ENCODE measurements at regions not wholly inside any gene's neighbourhood (a gene's known extent, or its start where the extent isn't known, plus 50 kb on each side); places are given as distances from the start of the nearest gene placed in this dataset.

- WGBS, 5 donors, result 50 to 64% (median 58%) methylated on average over 8 to 9 of the region's 9 CpGs
- TF ChIP-seq POLR2AphosphoS5 (IDR thresholded peaks at IDR 0.05), result no peak
- TF ChIP-seq, protein P1, sequence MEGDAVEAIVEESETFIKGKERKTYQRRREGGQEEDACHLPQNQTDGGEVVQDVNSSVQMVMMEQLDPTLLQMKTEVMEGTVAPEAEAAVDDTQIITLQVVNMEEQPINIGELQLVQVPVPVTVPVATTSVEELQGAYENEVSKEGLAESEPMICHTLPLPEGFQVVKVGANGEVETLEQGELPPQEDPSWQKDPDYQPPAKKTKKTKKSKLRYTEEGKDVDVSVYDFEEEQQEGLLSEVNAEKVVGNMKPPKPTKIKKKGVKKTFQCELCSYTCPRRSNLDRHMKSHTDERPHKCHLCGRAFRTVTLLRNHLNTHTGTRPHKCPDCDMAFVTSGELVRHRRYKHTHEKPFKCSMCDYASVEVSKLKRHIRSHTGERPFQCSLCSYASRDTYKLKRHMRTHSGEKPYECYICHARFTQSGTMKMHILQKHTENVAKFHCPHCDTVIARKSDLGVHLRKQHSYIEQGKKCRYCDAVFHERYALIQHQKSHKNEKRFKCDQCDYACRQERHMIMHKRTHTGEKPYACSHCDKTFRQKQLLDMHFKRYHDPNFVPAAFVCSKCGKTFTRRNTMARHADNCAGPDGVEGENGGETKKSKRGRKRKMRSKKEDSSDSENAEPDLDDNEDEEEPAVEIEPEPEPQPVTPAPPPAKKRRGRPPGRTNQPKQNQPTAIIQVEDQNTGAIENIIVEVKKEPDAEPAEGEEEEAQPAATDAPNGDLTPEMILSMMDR (IDR thresholded peaks at IDR 0.05), result no peak
- no peak for TF ChIP-seq POLR2A (IDR thresholded peaks at IDR 0.05)
- intact Hi-C loops (cut with DNase I; ENCODE audit: low total_unique reads), result no loop called here
Measured at GRCh38 chr17:79239205-79239604, 164.6 kb downstream of the ENGASE start.

DNA sequence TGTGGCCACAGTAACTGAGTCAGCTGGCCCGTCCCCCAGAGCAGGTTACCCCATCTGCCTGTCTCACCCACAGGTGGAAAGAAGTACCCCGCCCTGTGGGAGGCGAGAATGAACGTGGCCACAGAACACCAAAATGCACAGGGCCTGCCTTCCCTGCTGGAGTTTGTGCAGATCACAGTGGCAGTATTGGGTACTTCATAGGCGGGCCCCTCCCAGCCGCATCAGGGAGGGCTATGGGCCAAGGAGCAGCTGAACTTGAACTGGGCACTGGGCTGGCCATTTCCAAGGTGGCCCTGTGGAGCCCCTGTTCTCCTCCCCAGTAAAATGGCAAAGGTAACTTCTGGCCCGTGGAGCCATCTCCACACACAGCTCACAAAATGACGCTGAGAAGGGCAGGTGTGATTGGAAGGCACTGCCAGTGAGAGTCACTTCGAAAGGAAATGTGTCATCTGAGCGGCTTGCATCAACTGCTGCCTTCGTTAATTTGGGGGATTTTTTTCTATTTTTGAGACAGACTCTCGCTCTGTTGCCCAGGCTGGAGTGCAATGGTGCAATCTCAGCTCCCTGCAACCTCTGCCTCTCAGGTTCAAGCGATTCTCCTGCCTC is 162.9 kb downstream of the ENGASE start:
- intact Hi-C loops (cut with DNase I; ENCODE audit: low total_unique reads), result no loop called here
- WGBS, 5 donors, result 77 to 86% (median 81%) methylated on average over 13 of the region's 13 CpGs
- H3K4me3 ChIP-seq, result no peak overlapping the region
- DNase-seq, result no peak
- H3K27me3 ChIP-seq, result peaks cover 0 to 47% (median 11%) of the 10 kb centered on the region in 3 donors
- peaks cover 0 to 12% (median 2%) of the 10 kb centered on the region in 4 donors for H3K9me3 ChIP-seq
- no peaks in the 10 kb centered on the region for H3K36me3 ChIP-seq
- H3K27ac ChIP-seq, result no peak overlapping the region
- no peaks in the 10 kb centered on the region for H3K4me1 ChIP-seq
- no peak for TF ChIP-seq POLR2AphosphoS5 (IDR thresholded peaks at IDR 0.05)
- TF ChIP-seq, protein P1 (IDR thresholded peaks at IDR 0.05), result no peak
- TF ChIP-seq POLR2A (IDR thresholded peaks at IDR 0.05), result no peak
- no peak for TF ChIP-seq EP300 (IDR thresholded peaks at IDR 0.05)

More at GRCh38 chr17:79239205-79239604, 164.6 kb downstream of the ENGASE start:
- H3K36me3 ChIP-seq, result no peaks in the 10 kb centered on the region
- no peak overlapping the region for H3K4me3 ChIP-seq
- H3K27me3 ChIP-seq, result peaks cover 0 to 57% (median 11%) of the 10 kb centered on the region in 3 donors
- no peaks in the 10 kb centered on the region for H3K4me1 ChIP-seq
- H3K9me3 ChIP-seq, result peaks cover 0 to 6% (median 2%) of the 10 kb centered on the region in 4 donors
- no peak overlapping the region for H3K27ac ChIP-seq
- no peak for DNase-seq

- intact Hi-C loops (cut with DNase I; ENCODE audit: low total_unique reads), result no loop called here
- H3K4me3 ChIP-seq, result no peak overlapping the region
- peaks cover 0 to 7% (median 0%) of the 10 kb centered on the region in 4 donors for H3K9me3 ChIP-seq
- H3K27ac ChIP-seq, result no peak overlapping the region
- H3K4me1 ChIP-seq, result no peaks in the 10 kb centered on the region
- H3K36me3 ChIP-seq, result no peaks in the 10 kb centered on the region
- TF ChIP-seq POLR2A (IDR thresholded peaks at IDR 0.05), result no peak
- TF ChIP-seq, protein P1 (IDR thresholded peaks at IDR 0.05), result no peak
- no peak for TF ChIP-seq POLR2AphosphoS5 (IDR thresholded peaks at IDR 0.05)
- TF ChIP-seq EP300 (IDR thresholded peaks at IDR 0.05), result no peak
- peaks cover 0 to 38% (median 0%) of the 10 kb centered on the region in 3 donors for H3K27me3 ChIP-seq
- no peak for DNase-seq
- 39 to 52% (median 41%) methylated on average over 10 of the region's 10 CpGs for WGBS, 5 donors
Measured at GRCh38 chr17:79235808-79236207, 161.2 kb downstream of the ENGASE start.

DNA sequence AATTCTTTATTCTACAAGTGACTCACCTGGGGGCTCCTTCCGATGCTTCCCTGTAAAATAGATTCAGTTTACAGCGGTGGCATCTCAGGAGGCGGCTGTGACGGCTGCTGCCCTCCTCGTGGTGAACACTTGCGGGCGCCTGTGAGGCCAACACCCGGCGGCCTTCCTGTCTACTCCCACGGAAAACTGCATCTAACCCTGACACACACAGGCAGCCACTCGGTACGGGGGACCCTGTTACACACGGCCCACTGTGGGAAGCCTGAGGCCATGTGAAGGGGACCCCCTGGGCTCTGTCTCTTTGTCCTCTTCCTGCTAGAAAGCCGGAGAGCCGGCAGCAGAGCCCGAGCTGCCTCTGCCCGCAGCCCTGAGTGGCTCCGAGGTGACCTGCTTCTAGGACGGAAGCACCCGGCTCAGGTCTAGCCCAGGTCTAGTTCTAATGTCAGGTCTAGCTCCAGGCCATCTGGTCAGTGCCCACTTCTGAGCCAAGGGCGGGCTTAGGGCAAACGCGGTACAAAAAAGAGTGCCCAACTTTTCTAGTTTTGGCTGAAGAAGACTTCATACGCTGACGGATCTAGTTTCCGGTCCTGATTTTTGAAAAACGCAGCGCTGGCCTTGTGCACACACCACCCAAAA is 159.4 kb downstream of the ENGASE start:
- DNase-seq, result no peak
- 81 to 91% (median 81%) methylated on average over 14 to 28 of the region's 28 CpGs for WGBS, 5 donors

More for the DNA sequence above, 159.4 kb downstream of the ENGASE start:
- no peak overlapping the region for H3K27ac ChIP-seq
- peaks cover 0 to 37% (median 3%) of the 10 kb centered on the region in 3 donors for H3K27me3 ChIP-seq
- intact Hi-C loops (cut with DNase I; ENCODE audit: low total_unique reads), result no loop called here
- H3K4me1 ChIP-seq, result no peaks in the 10 kb centered on the region
- peaks cover 0 to 7% (median 0%) of the 10 kb centered on the region in 4 donors for H3K9me3 ChIP-seq
- no peaks in the 10 kb centered on the region for H3K36me3 ChIP-seq
- no peak overlapping the region for H3K4me3 ChIP-seq
- TF ChIP-seq POLR2A (IDR thresholded peaks at IDR 0.05) (no peak), POLR2AphosphoS5 (IDR thresholded peaks at IDR 0.05) (no peak), EP300 (IDR thresholded peaks at IDR 0.05) (no peak)
- TF ChIP-seq, protein P1 (IDR thresholded peaks at IDR 0.05), result no peak
